Mucosa of gallbladder (tissue), 1 donor: ENCODE measurements at regions not wholly inside any gene's neighbourhood (a gene's known extent, or its start where the extent isn't known, plus 50 kb on each side); places are given as distances from the start of the nearest gene placed in this dataset.

Experiments used
- DNase-seq: peaks from one replicate; pipeline ENCODE4 v3.0.0-alpha.2; 2020; ENCODE audit warnings: low spot score
- donor health status: DM: no; HTN: no; CAD: no.

DNA sequence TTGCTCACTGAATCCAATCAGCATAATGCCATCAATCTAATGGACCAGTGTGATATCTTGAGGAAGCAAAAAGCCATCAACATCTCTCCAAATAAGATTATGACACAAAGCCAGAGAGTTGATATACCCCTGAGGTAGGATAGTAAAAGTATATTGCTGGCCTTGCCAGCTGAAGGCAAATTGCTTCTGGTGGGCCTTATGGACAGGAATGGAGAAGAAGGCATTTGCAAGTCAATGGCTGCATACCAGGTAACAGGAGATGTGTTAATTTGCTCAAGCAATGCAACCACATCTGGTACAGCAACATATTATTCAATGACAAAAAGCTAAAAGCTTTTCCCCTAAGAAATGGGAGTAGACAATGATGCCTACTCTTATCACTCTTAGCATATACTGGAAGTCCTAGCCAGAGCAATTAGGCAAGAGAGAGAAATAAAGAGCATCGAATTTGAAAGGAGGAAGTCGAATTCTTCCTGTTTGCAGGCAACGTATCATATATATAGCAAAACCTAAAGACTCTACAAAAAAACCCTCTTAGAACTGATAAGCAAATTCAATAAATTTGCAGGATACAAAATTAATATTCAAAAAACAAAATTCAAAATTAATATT is 216.1 kb upstream of the RASA1 start:
- DNase-seq: no peak

DNA sequence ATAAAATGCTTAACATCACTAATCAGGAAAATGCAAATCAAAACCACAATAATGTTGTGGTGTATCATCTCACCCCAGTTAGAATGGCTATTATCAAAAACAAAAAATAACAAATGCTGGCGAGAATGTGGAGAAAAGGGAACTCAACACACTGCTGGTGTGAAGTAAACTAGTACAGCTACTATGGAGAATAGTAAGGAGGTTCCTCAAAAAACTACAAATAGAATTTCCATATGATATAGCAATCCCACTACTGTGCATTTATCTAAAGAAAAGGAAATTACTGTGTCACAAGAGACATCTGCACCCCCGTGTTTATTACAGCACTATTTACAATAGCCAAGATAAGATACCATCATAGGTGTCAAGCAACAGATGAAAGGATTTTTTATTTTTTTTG is 214.5 kb upstream of the RASA1 start:
- no peak for DNase-seq

DNA sequence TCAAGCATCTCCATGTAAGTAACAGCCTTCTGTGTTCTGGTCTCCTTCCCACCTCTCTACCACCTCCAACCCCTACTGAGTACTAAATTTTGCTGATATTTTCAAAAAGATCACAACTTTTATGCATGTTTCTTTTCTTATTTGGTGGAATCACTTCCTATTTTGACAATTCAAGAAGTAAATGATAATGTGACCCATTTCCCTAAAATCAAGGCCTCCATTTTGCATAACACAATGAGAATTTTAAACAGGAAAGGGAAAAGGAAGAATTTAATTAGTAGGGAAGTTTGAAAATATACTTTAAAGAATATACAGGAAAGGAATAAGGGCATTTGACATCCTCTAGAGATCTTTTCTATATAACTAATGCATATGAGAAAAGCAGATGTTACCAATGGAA is 212.9 kb upstream of the RASA1 start:
- no peak for DNase-seq

GRCh38 chr5:87061046-87061445 is 206.6 kb upstream of the RASA1 start:
- DNase-seq: no peak

DNA sequence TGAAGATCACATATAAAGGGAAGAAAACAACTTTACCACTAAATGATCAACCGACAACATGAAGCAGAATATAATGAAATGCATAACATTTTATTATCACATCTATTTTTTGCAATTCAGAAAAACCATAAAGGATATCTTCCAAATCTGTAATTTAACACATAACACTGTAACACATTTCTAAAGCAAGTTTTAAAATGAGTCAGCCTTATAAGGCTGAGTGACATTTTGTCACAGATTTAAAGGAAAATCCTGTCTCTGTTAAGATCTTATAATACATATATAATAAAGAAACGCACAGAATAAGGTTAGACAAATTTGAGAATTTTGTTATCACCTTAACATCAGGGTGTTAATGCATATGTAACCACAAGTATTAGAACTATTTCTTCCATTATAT is 198.4 kb upstream of the RASA1 start:
- no peak for DNase-seq

- DNase-seq: peak; percentile 26
These were observed 197.6 kb upstream of the RASA1 start for GRCh38 chr5:87069974-87070608.

DNA sequence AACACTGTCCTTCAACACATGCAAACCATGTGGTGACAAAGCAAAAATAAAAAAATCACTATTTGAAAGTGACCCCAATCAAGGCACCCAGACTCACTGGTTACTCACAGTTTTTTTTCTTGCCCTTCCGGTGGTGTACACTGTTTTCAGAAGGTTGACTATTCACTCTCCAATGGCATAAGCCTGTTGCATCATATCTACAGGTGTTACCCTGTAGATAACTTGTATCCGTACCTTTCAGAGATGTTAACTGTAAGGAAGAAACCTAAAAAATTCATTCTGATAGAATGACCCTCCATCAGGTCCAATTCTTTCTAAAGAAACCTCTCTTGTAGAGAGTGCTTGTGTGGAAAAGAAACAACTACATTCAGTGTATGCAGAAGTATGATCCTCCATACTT is 193.6 kb upstream of the RASA1 start:
- no peak for DNase-seq

DNA sequence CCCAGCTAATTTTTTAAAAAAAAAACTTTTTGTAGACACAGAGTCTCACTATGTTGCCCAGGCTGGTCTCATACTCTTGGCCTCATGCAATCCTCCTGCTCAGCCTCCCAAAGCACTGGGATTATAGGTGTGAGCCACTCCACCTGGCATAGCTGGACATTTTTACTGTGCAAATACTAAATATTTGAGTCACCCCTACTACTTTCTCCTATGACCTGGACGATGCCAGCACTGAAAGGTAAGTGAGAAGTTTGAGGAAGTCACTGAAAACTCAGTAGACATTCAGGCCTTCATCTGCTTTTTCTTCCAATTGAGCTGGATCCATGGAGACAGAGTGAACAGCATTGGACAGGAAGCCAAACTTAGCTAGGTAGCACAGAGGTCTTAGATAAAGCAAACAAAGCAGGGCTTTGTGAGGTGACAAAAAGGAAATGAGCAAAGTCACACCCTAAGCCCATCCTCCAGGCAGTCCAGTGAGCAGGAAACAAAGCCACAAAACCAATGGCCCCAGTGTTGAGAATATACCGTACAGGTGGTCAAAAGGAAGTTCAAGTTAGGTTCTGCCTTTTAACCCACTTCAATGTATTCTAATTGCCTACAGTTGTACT is 192.6 kb upstream of the RASA1 start:
- no peak for DNase-seq

- no peak for DNase-seq
These were observed 191.3 kb upstream of the RASA1 start for GRCh38 chr5:87076411-87076810.

GRCh38 chr5:87076931-87077330 is 190.8 kb upstream of the RASA1 start:
- no peak for DNase-seq

GRCh38 chr5:87079219-87079618 is 188.5 kb upstream of the RASA1 start:
- DNase-seq: no peak

DNA sequence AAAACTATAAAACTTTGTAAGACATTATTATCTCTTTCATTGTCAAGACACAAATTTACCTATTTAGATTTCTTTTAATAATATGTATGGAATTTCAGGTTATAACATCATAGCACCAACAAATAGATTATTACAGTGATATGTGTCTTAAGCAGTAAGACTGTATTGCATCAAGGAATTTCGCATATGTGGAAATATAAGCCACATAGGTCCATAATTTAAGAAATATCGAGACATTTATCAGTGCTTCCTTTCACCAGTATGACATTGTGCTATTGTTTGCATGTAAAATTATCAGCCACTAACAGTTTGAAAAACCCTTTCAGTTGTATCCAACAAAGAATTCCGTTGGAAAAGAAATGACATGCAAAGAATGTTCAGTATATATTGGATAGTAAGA is 186.7 kb upstream of the RASA1 start:
- no peak for DNase-seq

DNA sequence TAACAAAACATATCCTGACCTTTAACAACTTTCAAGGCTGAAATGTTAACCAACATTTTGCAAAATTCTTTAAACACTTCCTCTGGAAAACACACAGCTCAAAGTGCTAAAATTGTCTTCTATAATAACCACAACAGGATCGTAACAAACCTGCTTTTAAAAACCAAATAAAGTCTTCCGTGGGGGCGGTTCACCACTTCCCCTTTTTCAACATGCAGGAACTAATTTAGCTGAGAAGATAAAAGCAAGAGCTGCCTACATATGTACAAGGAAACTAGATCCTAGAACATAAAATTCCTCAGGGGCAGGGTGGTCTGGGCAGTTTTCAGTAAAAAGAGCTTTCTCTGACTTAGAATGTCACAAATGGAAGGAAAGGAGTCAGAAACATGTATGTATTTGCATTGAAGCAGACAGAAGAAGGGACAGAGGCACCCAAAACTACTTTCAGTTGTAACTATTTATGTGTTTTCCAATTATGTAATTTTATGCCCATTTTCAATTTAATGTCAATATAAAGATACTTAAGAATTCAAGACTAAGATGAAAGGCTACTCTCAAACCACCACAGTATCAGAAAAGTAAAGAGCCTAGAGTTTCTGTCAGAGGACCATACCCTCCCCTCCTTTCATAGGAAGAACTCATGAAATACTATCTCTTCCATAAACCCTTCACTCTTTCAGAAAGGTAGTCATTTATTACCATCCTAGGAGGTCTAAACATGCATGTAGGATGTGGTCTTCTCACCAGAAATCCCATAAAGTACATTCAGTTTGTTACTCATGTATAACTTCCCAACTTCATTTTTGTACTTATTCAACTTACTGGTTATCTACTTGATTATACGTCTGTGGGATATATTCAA is 185.9 kb upstream of the RASA1 start:
- DNase-seq: peak; percentile 34

GRCh38 chr5:87094347-87094746 is 173.3 kb upstream of the RASA1 start:
- no peak for DNase-seq

DNA sequence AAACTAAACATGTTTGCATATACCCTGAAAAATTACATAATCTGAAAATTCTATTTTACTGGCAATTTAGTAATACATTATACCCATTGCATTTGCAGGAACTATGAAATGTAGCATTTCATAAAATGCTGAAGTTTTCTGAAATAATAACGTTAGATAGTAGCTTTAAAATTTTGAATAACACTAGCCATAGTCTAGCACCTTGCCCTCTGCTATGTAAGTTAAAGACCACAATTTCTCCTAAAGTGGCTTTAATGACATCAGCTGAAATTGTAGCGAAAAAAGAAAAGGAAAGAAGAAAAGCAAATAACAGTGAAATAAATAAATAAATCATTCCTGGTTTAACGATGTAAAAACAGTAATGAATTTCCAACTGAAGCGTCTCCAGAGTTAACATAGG is 172.8 kb upstream of the RASA1 start:
- DNase-seq: no peak

DNA sequence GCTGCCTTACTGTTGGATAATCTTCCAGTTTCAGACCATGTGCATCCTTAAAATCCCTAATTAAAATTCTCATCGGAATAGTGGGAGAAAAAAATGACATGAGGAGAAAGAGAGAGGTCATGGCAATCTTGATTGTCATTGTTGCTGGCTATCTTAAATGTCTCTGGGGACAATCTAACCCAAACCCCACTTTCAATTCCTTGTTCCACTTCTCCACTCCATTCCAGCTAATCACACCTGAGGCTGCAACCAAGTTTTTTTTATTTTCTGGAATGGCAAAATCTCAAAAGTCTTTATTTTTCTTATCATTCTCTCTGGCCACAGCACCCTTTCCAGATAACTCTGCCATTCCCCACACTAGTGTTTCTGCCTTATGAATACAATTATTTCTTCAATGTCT is 171.9 kb upstream of the RASA1 start:
- DNase-seq: no peak

DNA sequence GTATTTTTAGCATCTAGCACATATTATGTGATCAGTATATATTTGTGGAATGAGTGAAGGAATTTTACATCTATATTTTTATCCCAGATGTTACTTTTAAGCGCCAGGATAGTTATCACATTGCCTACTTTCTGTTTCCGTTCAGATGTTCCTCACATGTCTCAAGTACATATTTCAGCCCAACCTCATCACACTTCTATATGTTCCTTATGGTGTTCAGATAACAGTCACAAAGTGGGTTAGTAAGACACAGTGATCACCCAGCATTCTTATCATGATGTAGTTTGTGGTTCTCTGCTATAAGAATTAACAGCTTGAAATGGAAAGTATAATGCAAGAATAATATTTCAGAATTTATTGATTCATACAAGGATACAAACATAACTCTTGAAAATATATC is 170.0 kb upstream of the RASA1 start:
- DNase-seq: no peak

- DNase-seq: no peak
These were observed 168.3 kb upstream of the RASA1 start for GRCh38 chr5:87099291-87099839.

DNA sequence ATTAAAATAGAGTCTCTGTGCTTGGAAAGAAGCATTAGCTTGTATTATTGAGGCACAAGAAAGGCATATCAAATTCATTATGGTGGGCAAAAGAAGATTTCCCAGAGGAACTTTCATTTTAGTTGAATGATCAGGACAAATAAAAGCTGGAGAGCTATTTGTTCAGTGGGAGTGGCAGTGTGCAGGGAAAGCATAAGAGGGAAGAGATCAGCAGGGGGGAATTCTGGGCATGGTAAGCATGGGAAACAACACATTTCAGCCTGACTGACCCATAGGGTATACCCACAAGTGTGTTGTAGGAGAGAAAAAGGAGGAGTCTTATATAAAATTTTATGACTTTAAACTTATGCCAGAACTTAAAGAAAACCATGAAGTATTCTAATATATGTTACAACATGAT is 167.7 kb upstream of the RASA1 start:
- DNase-seq: no peak

GRCh38 chr5:87101321-87101720 is 166.4 kb upstream of the RASA1 start:
- DNase-seq: no peak

DNA sequence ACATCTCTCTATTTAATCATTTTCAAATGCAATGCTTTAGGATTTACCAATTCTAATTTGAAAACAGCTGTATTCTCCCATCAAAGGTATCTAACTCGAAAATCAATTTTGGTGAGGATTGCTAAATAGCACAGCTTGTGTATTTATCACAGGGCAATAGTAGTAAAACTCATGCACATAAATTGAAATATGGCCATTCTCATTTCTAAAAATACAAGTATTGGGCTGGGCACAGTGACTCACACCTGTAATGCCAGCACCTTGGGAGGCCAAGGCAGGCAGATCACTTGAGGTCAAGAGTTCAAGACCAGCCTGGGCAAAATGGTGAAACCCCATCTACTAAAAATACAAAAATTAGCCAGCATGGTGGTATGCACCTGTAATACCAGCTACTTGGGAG is 164.8 kb upstream of the RASA1 start:
- no peak for DNase-seq

DNA sequence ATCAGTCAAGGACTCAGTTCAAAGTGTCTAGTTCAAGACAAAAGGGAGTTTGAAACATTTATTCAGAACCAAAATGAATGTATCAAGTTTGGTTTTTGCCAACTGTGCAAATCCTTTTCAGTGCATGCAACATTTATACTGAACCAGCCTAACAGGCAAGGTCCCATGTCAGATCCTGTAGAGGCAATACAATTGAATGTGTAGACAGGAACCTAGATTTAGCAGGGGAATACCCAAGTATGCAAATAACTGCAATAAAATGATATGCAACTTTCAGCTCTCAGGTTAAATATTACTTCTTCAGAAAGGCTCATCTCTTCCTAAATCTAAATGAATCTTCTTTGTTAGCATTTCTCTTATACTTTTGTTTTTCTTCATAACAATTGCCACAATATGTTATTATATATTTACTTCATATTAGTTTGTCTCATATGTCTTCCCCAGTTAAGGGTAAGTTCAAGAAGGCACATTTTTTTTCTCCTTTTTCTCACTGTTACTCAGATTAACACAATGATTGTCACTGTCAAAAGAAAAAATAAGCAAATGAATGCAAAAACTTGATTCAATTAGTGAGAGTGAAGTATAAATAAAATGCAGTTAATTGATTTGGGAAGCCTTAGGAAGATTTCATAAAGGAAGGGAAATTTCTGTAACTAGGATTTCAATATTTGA is 163.9 kb upstream of the RASA1 start:
- DNase-seq: no peak
